ENCODE measurements at regions not wholly inside any gene's neighbourhood (a gene's known extent, or its start where the extent isn't known, plus 50 kb on each side); places are given as distances from the start of the nearest gene placed in this dataset.

GRCh38 chr2:74735009-74735408 is 81.0 kb downstream of the SEMA4F start:
- intact Hi-C loops (cut with micrococcal nuclease), result no loop called here

GRCh38 chr2:74735564-74735963 is 81.5 kb downstream of the SEMA4F start:
- intact Hi-C loops (cut with micrococcal nuclease), result no loop called here

- intact Hi-C loops (cut with micrococcal nuclease), result no loop called here
Measured at GRCh38 chr2:74736589-74736988, 82.5 kb downstream of the SEMA4F start.

GRCh38 chr2:74738586-74738985 is 84.5 kb downstream of the SEMA4F start:
- intact Hi-C loops (cut with micrococcal nuclease), result no loop called here

GRCh38 chr2:74739129-74739528 is 85.1 kb downstream of the SEMA4F start:
- intact Hi-C loops (cut with micrococcal nuclease), result no loop called here

GRCh38 chr2:74739733-74740241 is 85.7 kb downstream of the SEMA4F start:
- intact Hi-C loops (cut with micrococcal nuclease), result no loop called here

GRCh38 chr2:74740395-74740740 is 86.3 kb downstream of the SEMA4F start:
- intact Hi-C loops (cut with micrococcal nuclease), result no loop called here

GRCh38 chr2:74740741-74741431 is 86.8 kb downstream of the SEMA4F start:
- intact Hi-C loops (cut with micrococcal nuclease), result no loop called here

- intact Hi-C loops (cut with micrococcal nuclease), result no loop called here
Measured at GRCh38 chr2:74741629-74742028, 87.6 kb downstream of the SEMA4F start.

GRCh38 chr2:74742471-74742870 is 88.4 kb downstream of the SEMA4F start:
- intact Hi-C loops (cut with micrococcal nuclease), result no loop called here

- intact Hi-C loops (cut with micrococcal nuclease), result no loop called here
Measured at GRCh38 chr2:74743039-74743438, 89.0 kb downstream of the SEMA4F start.

- intact Hi-C loops (cut with micrococcal nuclease), result no loop called here
Measured at GRCh38 chr2:74743778-74744177, 89.7 kb downstream of the SEMA4F start.

GRCh38 chr2:74744731-74745515 is 89.0 kb upstream of the HK2 start:
- intact Hi-C loops (cut with micrococcal nuclease), result no loop called here

GRCh38 chr2:74745766-74746165 is 88.2 kb upstream of the HK2 start:
- intact Hi-C loops (cut with micrococcal nuclease), result no loop called here

- intact Hi-C loops (cut with micrococcal nuclease), result no loop called here
Measured at GRCh38 chr2:74746480-74746879, 87.4 kb upstream of the HK2 start.

- intact Hi-C loops (cut with micrococcal nuclease), result no loop called here
Measured at GRCh38 chr2:74747411-74748080, 86.4 kb upstream of the HK2 start.

GRCh38 chr2:74748665-74749064 is 85.3 kb upstream of the HK2 start:
- intact Hi-C loops (cut with micrococcal nuclease), result no loop called here

- intact Hi-C loops (cut with micrococcal nuclease), result no loop called here
Measured at GRCh38 chr2:74749432-74749831, 84.5 kb upstream of the HK2 start.

- intact Hi-C loops (cut with micrococcal nuclease), result no loop called here
Measured at GRCh38 chr2:74751981-74752851, 81.7 kb upstream of the HK2 start.

- intact Hi-C loops (cut with micrococcal nuclease), result no loop called here
Measured at GRCh38 chr2:74755386-74755785, 78.5 kb upstream of the HK2 start.

GRCh38 chr2:74756356-74756890 is 77.5 kb upstream of the HK2 start:
- intact Hi-C loops (cut with micrococcal nuclease), result no loop called here

Data from T-helper 1 cell treated with Interleukin-12 subunit alpha and Interleukin-12 subunit beta and Interleukin-4 antibody, amounts not matched to agents 30 ng/mL and 1 ng/mL, for 36 hours (primary cell).